Neural cell (in vitro differentiated cells): ENCODE measurements at regions not wholly inside any gene's neighbourhood (a gene's known extent, or its start where the extent isn't known, plus 50 kb on each side); places are given as distances from the start of the nearest gene placed in this dataset.

Source experiments
- H2AFZ ChIP-seq: fragments of 200-600, 300-800 bp; sonication (generic), shearing (Covaris generic); 2 replicates; pipeline ENCODE4 v1.6.0; 2014; ENCODE audit warnings: low read depth, mild to moderate bottlenecking, antibody characterized with exemption, low read length, moderate library complexity
- H3F3A ChIP-seq: fragments of 200-600 bp; shearing (Covaris generic); 2 replicates; pipeline ENCODE4 v1.6.1; 2016; ENCODE audit warnings: mild to moderate bottlenecking, moderate library complexity, mixed read lengths, antibody characterized with exemption, low read length; ENCODE audit not compliant: insufficient read depth, poor library complexity, severe bottlenecking
- H3K27ac ChIP-seq: fragments of 200-600, 300-800 bp; sonication (generic), shearing (Covaris generic); 2 replicates; pipeline ENCODE4 v1.5.1; 2014; ENCODE audit warnings: mild to moderate bottlenecking, low read length, moderate library complexity
- H3K27me3 ChIP-seq: fragments of 300-800, 200-600 bp; sonication (generic), shearing (Covaris generic); 2 replicates; pipeline ENCODE4 v1.6.0; 2014; ENCODE audit warnings: mild to moderate bottlenecking, low read depth, low read length, moderate library complexity; ENCODE audit not compliant: insufficient read depth
- H3K36me3 ChIP-seq: fragments of 300-800, 200-600 bp; sonication (generic), shearing (Covaris generic); 2 replicates; pipeline ENCODE4 v1.5.1; 2014; ENCODE audit warnings: mild to moderate bottlenecking, antibody characterized with exemption, low read length, moderate library complexity; ENCODE audit not compliant: insufficient read depth
- H3K4me2 ChIP-seq: fragments of 300-800, 200-600 bp; sonication (generic), shearing (Covaris generic); 2 replicates; pipeline ENCODE4 v1.6.0; 2014; ENCODE audit warnings: mild to moderate bottlenecking, low read length
- H3K4me3 ChIP-seq: fragments of 300-800, 200-600 bp; sonication (generic), shearing (Covaris generic); 2 replicates; pipeline ENCODE4 v1.5.1; 2014; ENCODE audit warnings: mild to moderate bottlenecking, low read length, moderate library complexity
- H3K79me2 ChIP-seq: fragments of 200-600 bp; shearing (Covaris generic); replicated peaks from 2 replicates; pipeline ENCODE4 v1.6.0; 2014; ENCODE audit warnings: mild to moderate bottlenecking, low read length, moderate library complexity; ENCODE audit not compliant: insufficient read depth
- H3K9ac ChIP-seq: fragments of 300-800, 200-600 bp; sonication (generic), shearing (Covaris generic); 2 replicates; pipeline ENCODE4 v1.6.1; 2016; ENCODE audit warnings: mild to moderate bottlenecking, low read length, mixed read lengths
- H3K9me2 ChIP-seq: fragments of 200-600 bp; shearing (Covaris generic); 2 replicates; pipeline ENCODE4 v1.6.1; 2016; ENCODE audit warnings: mild to moderate bottlenecking, low read length, mixed read lengths; ENCODE audit not compliant: insufficient read depth
- H3K9me3 ChIP-seq: fragments of 200-600, 300-800 bp; sonication (generic), shearing (Covaris generic); 2 replicates; pipeline ENCODE4 v1.6.1; 2016; ENCODE audit warnings: mild to moderate bottlenecking, mixed run types, low read length, moderate library complexity, mixed read lengths
- H4K20me1 ChIP-seq: fragments of 200-600 bp; shearing (Covaris generic); 2 replicates; pipeline ENCODE4 v1.6.1; 2016; ENCODE audit warnings: mild to moderate bottlenecking, mixed run types; ENCODE audit not compliant: insufficient read depth
- CTCF ChIP-seq: fragments of 450-650 bp; IDR thresholded peaks from 2 replicates; pipeline ENCODE4 v1.5.1; 2014; ENCODE audit warnings: antibody characterized with exemption, mild to moderate bottlenecking, moderate library complexity; ENCODE audit not compliant: poor library complexity, severe bottlenecking
- EP300 ChIP-seq: fragments of 450-650 bp; conservative IDR thresholded peaks from 2 replicates; pipeline ENCODE4 v1.6.1; 2014; ENCODE audit warnings: antibody characterized with exemption, mild to moderate bottlenecking, moderate library complexity; ENCODE audit not compliant: poor library complexity, severe bottlenecking
- EZH2 ChIP-seq: fragments of 200-600, 300-800 bp; shearing (Covaris generic), sonication (generic); IDR thresholded peaks from 2 replicates; pipeline ENCODE4 v1.6.1; 2014; ENCODE audit warnings: antibody characterized with exemption, low read length, borderline replicate concordance, mild to moderate bottlenecking; ENCODE audit not compliant: insufficient read depth, poor library complexity, severe bottlenecking
- MXI1 ChIP-seq: fragments of 450-650 bp; conservative IDR thresholded peaks from 2 replicates; pipeline ENCODE4 v1.6.1; 2014; ENCODE audit warnings: antibody characterized with exemption, mild to moderate bottlenecking; ENCODE audit not compliant: poor library complexity, severe bottlenecking
- POLR2AphosphoS5 ChIP-seq: IDR thresholded peaks from 2 replicates; pipeline ENCODE4 v1.6.1; 2012
- RAD21 ChIP-seq: fragments of 450-650 bp; conservative IDR thresholded peaks from 2 replicates; pipeline ENCODE4 v1.6.1; 2014; ENCODE audit warnings: antibody characterized with exemption, mild to moderate bottlenecking, moderate library complexity
- REST ChIP-seq: IDR thresholded peaks from 2 replicates; pipeline ENCODE4 v1.6.1; 2012; ENCODE audit warnings: borderline replicate concordance
- SMC3 ChIP-seq: fragments of 450-650 bp; conservative IDR thresholded peaks from 2 replicates; pipeline ENCODE4 v1.6.1; 2014; ENCODE audit warnings: antibody characterized with exemption, mild to moderate bottlenecking, moderate library complexity; ENCODE audit not compliant: poor library complexity
- TAF1 ChIP-seq: IDR thresholded peaks from 2 replicates; pipeline ENCODE4 v1.6.1; 2012; ENCODE audit warnings: low read depth

- H3K79me2 ChIP-seq = no peaks in the 10 kb centered on the region
- no peaks in the 10 kb centered on the region for H3K9me3 ChIP-seq
- H3K27me3 ChIP-seq = no peaks in the 10 kb centered on the region
- no peak overlapping the region for H2AFZ ChIP-seq
- no peak overlapping the region for H3K4me3 ChIP-seq
- no peaks in the 10 kb centered on the region for H4K20me1 ChIP-seq
- H3K36me3 ChIP-seq = no peaks in the 10 kb centered on the region
- no peak overlapping the region for H3K9ac ChIP-seq
- H3K4me2 ChIP-seq = no peak overlapping the region
- H3K9me2 ChIP-seq = no peaks in the 10 kb centered on the region
- no peak overlapping the region for H3K27ac ChIP-seq
- TF ChIP-seq EZH2 (no peak), REST (no peak), EP300 (no peak), CTCF (no peak), TAF1 (no peak), MXI1 (no peak), POLR2AphosphoS5 (no peak), SMC3 (no peak), RAD21 (no peak)
- no peaks in the 10 kb centered on the region for H3F3A ChIP-seq
These were observed 564.5 kb downstream of the TRAM1L1 start for GRCh38 chr4:116520886-116521285.

- no peaks in the 10 kb centered on the region for H3K9me2 ChIP-seq
- TF ChIP-seq CTCF (no peak), RAD21 (no peak), REST (no peak), SMC3 (no peak), EP300 (no peak), TAF1 (no peak), POLR2AphosphoS5 (no peak), MXI1 (no peak), EZH2 (no peak)
- no peak overlapping the region for H3K4me3 ChIP-seq
- H4K20me1 ChIP-seq = no peaks in the 10 kb centered on the region
- no peaks in the 10 kb centered on the region for H3K27me3 ChIP-seq
- no peak overlapping the region for H3K27ac ChIP-seq
- no peak overlapping the region for H3K4me2 ChIP-seq
- no peaks in the 10 kb centered on the region for H3K9me3 ChIP-seq
- no peaks in the 10 kb centered on the region for H3K36me3 ChIP-seq
- H3K79me2 ChIP-seq = no peaks in the 10 kb centered on the region
- H2AFZ ChIP-seq = no peak overlapping the region
- H3F3A ChIP-seq = no peaks in the 10 kb centered on the region
- H3K9ac ChIP-seq = no peak overlapping the region
These were observed 568.7 kb downstream of the TRAM1L1 start for GRCh38 chr4:116516711-116517110.
